NCI-H69 (cell line): ENCODE measurements at regions not wholly inside any gene's neighbourhood (a gene's known extent, or its start where the extent isn't known, plus 50 kb on each side); places are given as distances from the start of the nearest gene placed in this dataset.
"Not testable (repeated sequence)": the region's sequence is repeated elsewhere in the genome, so short reads cannot be mapped to it uniquely, and the experiment has no call there.

ENCODE experiments used
- DNase-seq: peaks from one replicate; lab custom pipeline; 2025; lab: John Stamatoyannopoulos, UW

DNA sequence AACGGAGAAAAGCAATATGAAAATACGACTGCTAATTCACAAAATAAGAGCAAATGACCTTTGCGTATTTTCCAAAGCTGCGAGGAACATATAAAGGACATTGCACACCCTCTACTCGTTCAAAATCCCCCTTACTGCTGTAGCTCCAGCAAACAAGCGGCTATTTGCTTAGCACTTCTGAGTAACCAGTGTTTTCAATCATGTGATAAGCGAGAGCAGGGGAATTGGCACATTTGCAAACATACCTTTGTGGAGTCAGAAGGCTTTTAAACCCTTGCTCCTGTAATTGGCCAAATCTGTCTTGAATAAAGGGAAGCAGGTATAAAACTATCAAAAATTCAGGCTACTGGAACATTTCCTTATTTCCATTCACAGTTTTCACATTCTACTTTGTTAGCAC, 610.2 kb downstream of the UBE2NL start:
- DNase-seq: peak; percentile 4

DNA sequence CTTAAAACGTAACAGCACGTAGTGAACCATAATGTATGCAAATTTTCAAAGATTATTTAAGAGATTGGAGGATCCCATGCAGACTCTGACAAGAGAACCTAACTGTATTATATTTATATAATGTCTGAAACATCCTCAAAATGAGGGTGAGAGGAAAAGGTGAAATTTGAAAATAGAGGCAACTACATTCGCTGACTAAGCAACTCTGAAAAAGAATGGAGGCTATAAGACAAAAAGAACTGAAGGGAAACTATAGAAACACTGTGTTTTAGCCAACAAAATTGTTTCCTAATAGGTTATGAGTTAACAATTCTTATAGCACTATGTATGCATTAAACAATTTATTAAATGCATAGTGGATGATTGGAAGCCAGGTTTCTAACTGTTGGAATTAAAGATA, 648.0 kb downstream of the UBE2NL start:
- DNase-seq: no peak

- DNase-seq: no peak
Measured at GRCh38 chrX:144566592-144566991, 680.7 kb upstream of the SPANXN1 start.

GRCh38 chrX:144586756-144587155, 660.5 kb upstream of the SPANXN1 start:
- peak; percentile 2 for DNase-seq

DNA sequence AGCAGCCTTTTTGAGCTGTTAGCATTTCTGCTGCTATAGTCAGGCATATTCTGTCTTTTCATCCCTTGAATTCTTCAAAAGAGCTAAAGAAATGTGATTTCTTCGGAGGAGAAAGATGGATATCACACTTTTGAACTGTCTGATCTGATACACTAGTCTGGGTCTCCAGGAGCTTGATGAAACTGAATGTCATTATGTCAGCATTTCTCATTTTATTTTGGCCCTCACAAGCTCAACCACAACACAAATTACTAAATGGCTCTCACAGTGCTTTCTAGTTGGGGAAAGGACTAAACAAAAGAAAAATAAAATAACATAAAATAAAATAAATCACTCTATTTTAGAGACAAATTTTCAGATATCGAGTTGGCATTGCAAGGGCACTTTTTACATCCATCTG, 655.3 kb upstream of the SPANXN1 start:
- DNase-seq: no peak

- DNase-seq: no peak
Measured at GRCh38 chrX:144601010-144601409, 646.3 kb upstream of the SPANXN1 start.

DNA sequence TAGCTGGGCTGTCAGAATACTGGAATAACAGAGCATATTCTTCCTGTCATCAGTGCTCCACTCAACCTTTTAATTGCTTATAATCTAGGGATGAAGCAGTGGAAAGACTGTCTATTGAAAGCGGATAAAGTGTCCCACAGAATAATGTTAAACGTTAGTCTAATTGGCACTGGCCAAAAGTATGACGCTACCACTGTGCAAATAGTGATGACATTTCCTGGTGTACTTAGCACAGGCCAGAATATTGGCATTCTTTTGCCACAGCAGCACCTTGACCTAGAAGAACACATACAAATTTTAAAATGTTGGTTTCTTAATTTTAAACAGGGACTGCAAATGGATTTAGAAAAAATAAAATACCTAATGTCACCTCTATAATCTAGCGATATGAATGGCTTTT, 635.2 kb upstream of the SPANXN1 start:
- DNase-seq: no peak

DNA sequence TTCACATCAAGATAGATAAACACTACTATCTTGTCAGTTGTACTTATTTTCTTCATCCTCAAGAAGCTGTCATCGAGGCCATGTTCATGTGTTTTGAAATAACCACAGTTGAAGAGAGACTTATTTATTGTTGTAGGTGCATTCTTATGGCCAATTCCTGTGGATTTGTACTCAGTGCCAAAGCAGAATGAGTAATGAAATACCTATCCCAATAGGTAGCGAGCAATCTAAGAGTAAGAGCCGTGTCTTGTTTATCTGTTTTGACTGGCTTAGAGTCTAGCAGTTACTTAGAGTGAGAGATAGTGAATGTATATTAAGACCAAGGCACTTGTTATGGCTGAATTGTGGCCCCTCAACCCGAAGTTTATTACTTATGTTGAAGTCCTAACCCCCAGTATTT, 631.0 kb upstream of the SPANXN1 start:
- no peak for DNase-seq

- DNase-seq: no peak
Measured at GRCh38 chrX:144627947-144628346, 619.4 kb upstream of the SPANXN1 start.

DNA sequence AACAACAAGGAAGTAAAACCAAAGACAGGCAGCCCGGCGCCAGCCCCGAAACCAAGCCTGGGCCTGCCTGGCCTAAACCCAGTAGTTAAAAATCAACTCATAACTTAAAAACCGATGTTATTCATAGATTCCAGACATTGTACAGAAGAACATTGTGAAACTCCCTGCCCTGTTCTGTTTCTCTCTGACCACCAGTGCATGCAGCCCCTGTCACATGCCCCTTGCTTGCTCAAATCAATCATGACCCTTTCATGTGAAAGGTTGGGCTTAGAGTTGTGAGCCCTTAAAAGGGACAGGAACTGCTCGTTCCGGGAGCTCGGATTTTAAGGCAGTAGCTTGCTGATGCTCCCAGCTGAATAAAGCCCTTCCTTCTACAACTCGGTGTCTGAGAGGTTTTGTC, 612.9 kb upstream of the SPANXN1 start:
- DNase-seq: not testable (repeated sequence)

- no peak for DNase-seq
Measured at GRCh38 chrX:144637731-144638130, 609.6 kb upstream of the SPANXN1 start.

GRCh38 chrX:144648788-144649187, 598.5 kb upstream of the SPANXN1 start:
- no peak for DNase-seq

DNA sequence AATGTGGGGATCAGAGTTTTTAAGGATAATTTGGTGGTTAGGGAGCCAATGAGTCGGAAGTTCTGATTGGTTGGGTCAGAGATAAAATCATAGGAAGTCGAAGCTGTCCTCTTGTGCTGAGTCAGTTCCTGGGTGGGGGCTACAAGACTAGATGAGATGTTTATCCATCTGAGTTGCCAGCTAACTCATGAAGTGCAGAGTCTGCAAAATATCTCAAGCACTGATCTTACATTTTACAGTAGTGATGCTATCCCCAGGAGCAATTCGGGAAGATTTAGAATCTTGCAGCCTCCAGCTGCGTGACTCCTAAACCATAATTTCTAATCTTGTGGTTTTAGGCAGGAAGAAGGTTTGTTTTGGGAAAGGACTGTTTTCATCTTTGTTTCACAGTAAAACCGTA, 565.8 kb upstream of the SPANXN1 start:
- no peak for DNase-seq

DNA sequence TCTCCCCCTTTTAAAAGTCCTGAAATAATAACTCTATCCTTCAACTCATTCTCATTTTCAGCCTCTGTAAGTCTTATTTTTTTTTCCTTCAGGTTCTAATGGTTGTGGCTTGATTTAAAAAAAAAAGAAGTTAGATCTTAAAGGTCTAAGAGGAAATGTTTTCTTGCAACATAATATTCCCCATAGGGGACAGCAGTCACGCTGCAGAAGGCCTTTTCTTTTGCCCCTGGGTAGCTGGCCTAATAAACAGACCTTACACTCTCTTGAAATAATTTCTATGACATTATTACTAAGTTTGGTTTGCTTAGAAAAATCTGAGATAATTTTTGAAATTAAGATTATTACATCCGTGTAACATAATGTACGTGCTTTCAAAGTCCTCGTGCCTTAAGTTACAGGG, 564.1 kb upstream of the SPANXN1 start:
- DNase-seq: no peak

GRCh38 chrX:144709841-144710240, 537.5 kb upstream of the SPANXN1 start:
- no peak for DNase-seq

DNA sequence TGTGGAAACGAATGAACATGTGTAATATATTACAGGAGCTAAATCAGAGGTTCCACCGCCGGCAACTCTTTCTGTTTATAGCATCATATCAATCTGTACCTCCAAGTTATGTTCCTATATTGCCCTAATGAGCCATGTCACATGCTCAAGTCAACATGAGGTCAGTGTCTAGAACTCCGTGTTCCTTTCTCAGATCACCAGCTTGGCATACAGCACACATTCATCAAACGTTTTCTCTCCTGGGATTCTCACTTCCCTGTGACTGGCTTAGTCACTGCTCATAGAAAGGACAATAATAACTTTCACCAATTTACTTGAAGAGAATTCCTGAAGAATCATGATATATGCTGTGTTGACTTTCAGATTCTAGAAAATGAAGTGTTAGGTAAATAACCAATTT, 532.0 kb upstream of the SPANXN1 start:
- no peak for DNase-seq

DNA sequence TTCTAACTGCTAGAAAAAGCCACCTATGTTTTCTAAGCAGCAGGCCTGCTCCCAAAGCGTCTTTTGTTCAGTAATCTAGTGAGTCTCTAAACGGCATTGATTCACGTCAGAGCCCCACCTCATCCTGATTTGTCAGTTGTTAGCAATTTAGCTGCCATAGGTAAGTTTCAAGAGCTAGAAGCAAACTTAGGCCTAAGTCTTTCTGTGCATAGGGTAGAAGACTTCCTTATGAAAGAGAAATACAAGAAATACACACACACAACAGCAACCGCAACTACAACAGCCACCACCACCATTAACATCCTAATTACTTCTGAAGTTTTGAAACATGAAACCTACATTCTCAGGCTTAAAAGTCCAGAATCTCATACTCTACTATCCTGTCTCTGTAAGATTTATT, 531.1 kb upstream of the SPANXN1 start:
- DNase-seq: no peak

GRCh38 chrX:144717682-144718081, 529.6 kb upstream of the SPANXN1 start:
- DNase-seq: no peak

- DNase-seq: no peak
Measured at GRCh38 chrX:144722307-144722706, 525.0 kb upstream of the SPANXN1 start.

DNA sequence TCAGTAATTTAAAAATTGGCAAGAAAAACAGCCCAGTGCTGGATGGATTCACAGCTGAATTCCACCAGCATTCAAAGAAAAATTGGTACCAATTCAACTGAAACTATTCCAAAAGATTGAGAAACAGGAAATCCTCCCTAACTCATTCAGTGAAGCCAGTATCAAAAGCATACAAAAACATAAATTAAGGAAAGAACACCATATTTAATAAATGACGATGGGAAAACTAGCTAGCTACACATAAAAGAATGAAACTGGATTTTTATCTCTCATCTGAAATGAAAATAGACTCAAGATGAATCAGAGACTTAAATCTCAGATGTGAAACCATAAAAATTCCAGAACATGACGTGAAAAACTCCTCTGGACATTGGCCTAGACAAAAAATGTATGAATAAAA, 516.8 kb upstream of the SPANXN1 start:
- no peak for DNase-seq

- DNase-seq: no peak
Measured at GRCh38 chrX:144732588-144732987, 514.7 kb upstream of the SPANXN1 start.

GRCh38 chrX:144738246-144738645, 509.1 kb upstream of the SPANXN1 start:
- DNase-seq: no peak

DNA sequence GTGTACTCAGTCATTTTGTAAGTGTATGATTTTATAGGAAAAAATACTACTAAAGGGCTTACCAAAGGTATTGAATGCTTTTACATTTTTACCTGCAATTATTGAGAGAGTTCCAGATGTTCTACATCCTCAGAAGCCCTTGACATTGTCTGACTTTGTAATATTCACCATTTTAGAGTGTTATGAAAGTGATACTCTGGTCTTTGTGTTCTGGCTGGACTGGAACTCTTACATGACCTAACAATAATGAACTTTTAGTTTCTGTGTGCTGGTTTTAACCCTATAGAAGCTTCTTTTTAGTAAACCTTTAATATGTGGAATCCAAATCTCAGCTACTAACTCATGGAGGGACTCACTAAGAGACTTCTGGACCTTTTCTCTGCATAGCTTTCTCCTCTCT, 478.8 kb upstream of the SPANXN1 start:
- DNase-seq: no peak

- not testable (repeated sequence) for DNase-seq
Measured at GRCh38 chrX:144783528-144783927, 463.8 kb upstream of the SPANXN1 start.

GRCh38 chrX:144790148-144790547, 457.2 kb upstream of the SPANXN1 start:
- no peak for DNase-seq
